ENCODE measurements at regions not wholly inside any gene's neighbourhood (a gene's known extent, or its start where the extent isn't known, plus 50 kb on each side); places are given as distances from the start of the nearest gene placed in this dataset.
"Not testable (repeated sequence)": the region's sequence is repeated elsewhere in the genome, so short reads cannot be mapped to it uniquely, and the experiment has no call there.

DNA sequence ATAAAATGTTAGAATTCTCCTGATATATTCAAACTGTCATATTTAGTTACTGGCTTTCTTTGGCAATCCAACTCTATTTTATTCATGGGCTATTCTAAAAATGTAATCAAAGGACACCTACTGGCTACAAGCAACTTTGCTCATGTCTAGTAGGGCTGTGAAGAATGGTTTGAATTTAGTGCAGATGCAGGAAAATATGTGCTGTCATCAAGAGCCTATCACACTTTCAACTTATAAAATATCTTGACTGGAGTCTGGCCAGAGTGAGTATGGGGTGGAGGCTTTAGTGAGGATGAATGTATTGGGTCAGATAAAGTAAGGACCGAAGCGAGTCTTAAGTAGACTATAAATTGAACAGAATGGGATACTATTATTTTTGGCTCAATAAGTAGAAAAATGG lies 343.4 kb upstream of the SPRED2 start:
- no peak for DNase-seq

GRCh38 chr2:65767946-65768345 lies 335.5 kb upstream of the SPRED2 start:
- DNase-seq: no peak

- no peak for DNase-seq
These were observed 334.4 kb upstream of the SPRED2 start for GRCh38 chr2:65766768-65767267.

GRCh38 chr2:65765376-65765775 lies 333.0 kb upstream of the SPRED2 start:
- DNase-seq: no peak

DNA sequence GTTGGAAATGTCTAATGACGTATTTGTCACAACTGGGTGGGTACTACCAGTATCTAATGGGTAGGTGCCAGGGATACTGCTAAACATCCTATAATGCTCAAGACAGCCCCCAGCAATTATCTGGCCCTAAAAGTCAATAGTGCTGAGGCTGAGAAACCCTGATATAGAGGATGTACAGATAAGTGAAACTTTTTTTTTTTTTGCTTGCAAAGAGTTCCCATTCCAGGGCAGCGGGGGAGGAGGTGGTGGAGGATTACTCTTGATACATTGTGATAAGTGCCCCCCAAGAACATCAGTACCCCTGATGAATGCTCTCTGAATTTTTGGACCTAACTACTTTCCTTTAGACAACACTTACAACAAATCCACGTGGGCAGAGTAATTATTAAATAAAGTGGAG lies 329.7 kb upstream of the SPRED2 start:
- no peak for DNase-seq

GRCh38 chr2:65754219-65754618 lies 321.8 kb upstream of the SPRED2 start:
- no peak for DNase-seq

DNA sequence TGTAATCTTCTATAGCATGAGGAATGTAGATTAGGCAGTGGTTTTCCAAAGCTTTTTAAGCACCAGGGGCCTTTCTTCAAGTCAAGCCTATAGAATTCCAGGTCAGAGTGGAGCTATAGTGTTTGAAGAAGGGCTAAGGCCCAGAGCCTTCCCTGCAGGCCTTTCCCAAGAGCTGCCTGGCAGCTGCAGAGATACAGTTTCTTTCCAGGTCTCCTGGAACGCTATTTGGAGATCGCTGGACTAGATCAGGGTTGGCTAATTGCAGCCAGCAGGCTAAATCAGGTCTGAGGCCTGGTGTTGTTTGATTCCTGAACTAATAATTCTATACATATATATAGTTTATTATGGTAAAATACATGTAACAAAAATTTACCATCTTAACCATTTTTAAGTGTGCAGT lies 319.0 kb upstream of the SPRED2 start:
- DNase-seq: no peak

- no peak for DNase-seq
These were observed 317.1 kb upstream of the SPRED2 start for GRCh38 chr2:65749545-65749944.

- not testable (repeated sequence) for DNase-seq
These were observed 315.5 kb upstream of the SPRED2 start for GRCh38 chr2:65747875-65748274.

DNA sequence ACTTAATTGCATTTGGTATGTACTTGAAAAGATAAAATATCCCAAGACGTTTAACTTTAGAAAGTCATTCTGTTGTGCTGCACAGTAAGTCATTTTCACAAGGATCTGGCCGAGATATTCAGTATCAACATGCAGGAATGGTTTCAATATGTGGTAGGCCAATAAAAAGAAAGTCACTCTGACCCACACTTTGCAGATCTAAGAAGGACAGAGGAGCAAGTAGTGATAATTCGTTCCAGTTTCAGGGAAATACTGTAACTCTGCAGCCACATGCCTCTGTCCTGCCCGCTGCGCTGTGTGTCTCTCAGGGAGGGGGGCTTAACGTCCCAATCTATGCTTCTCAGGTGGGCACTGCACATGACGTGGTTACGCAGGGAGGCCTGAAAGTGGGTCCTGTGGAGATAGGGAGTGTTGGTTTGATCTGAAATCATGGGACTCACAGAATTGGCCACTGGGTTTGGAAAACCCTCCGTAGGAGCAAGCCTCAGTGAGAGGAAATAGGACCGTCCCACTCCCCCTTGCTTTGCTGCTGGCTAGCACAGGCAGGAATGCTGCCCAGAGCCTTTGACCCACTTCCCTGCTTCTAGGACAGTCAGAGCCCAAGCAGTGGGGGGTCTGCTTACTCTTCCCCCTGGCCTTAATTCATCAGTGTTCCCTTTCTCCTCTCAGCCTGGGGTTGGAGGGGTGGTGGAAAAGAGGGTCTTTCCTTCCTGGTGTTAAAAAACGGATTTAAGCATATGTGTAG lies 314.7 kb upstream of the SPRED2 start:
- no peak for DNase-seq

- no peak for DNase-seq
These were observed 312.2 kb upstream of the SPRED2 start for GRCh38 chr2:65744477-65745200.

DNA sequence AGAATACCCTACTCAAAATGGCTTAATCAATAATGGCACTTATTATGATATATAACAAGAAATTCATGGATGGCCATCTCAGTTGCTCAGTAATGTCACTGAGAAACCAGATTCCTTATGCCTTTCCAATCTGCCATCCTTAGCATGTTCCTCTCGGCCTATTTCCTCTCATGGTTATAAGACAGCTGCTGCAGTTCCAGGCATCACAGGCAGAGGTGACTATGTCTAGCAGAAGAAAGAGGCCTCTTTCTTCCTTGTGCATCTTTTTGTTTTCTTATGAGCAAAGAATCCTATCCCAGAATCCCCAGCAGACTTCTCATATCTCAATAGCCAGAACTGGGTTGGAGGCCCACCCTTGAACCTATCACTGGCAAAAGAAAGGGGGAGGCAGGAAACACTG lies 310.6 kb upstream of the SPRED2 start:
- DNase-seq: no peak

- no peak for DNase-seq
These were observed 307.5 kb upstream of the SPRED2 start for GRCh38 chr2:65739927-65740326.

DNA sequence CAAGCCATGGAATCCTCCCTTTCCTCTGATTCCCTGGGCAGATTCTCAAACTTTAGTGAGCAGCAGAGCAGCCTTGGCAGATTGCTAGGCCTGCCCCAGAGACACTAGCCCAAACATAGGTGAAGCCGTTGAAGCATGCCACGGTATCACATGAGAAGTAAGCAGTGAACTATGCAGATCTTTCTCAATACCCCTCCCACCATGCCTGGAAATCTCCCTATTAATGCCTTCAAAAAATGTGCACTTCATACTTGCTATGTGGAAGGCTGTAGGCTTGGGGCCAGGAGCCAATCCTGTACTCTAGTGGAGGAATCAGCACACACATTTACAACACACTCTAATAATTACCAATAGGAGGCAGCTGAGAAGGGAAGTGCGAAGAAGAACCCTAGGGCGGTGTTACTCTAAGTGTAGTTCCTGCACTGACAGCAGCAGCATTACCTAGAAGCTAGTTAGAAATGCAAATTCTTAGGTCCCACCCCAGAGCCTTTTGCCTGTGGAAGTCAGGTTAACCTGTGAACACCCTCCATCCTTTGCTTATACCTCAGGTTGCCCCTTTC lies 305.1 kb upstream of the SPRED2 start:
- DNase-seq: no peak

DNA sequence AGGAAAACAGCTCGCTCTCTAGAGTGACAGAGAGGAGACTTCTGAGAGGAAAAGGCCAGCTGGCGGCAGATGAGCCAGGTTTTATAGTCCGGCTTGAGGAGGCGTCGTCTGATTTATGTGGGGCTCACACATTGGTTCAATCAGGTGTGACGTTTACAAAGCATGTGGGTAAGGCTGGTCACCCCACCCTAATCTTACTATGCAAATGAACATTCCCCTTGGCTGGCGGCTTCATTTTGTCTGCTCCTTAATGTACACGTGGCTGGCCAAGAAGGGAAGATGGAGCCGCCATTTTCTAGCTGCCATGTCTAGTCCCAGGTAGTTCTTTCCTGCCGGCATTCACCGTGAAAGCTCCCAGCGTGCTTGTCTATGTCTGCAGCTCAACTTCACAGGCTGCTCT lies 299.1 kb upstream of the SPRED2 start:
- DNase-seq: no peak

GRCh38 chr2:65730186-65730585 lies 297.8 kb upstream of the SPRED2 start:
- no peak for DNase-seq

DNA sequence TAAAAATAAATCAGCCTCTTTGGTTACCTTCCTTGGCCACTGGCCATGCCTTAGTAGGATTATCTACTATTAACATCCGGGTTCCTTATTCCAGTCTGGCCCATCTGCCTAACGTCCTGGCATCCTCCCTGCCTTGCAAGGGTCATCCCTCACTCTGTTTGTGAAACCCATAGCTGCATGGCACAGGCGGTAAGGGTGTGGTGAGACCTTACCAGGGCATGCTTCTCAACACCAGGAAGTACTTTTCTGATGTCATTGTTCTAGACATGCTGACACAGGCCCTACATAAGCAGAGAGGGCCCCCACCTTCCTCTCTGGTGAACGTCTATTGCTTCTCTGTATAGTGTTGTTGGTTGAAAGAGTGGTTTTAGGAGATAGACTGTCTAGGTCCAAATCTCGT lies 296.8 kb upstream of the SPRED2 start:
- DNase-seq: no peak

- no peak for DNase-seq
These were observed 296.2 kb upstream of the SPRED2 start for GRCh38 chr2:65728477-65729180.

GRCh38 chr2:65727816-65728215 lies 295.4 kb upstream of the SPRED2 start:
- no peak for DNase-seq

DNA sequence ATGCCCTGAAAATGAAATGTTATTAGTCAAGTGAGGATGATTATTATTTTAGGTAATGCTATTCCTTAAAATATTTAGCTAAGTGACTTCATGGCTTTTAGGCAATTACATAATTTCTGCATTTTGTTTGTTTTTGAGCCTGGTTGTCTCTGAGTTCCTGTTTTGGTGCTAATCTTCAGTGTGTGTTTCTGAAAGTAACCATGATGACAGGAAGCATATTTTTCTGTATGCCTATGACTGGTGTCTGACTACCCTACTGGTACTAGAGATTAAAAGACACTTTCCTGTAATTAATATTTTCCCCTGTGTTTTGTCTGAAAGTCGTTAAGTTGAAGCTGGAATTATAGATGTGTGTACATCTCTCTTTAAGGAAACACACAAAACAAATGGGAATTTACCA lies 295.0 kb upstream of the SPRED2 start:
- no peak for DNase-seq

DNA sequence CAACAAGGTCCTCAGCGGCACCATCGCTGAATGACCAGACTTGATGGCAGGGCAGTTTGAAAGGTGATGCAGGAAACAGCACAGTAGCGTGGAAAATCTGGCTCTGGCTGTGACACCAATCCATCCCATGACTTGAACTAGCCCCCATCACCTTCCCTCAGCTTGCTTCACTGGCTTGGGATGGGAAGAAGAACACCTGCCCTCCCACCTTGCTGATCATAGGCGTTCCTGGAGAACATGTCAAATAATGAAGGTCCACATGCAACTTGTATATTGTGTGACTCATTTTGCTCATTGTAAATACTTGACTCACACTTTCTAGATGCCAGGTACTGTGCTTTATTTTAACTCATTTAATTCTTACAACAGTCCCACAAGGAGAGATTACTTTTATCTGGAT lies 292.4 kb upstream of the SPRED2 start:
- DNase-seq: no peak

GRCh38 chr2:65724336-65724735 lies 291.9 kb upstream of the SPRED2 start:
- no peak for DNase-seq

- no peak for DNase-seq
These were observed 289.8 kb upstream of the SPRED2 start for GRCh38 chr2:65722028-65722778.

All from stimulated activated CD8-positive, alpha-beta memory T cell treated with anti-CD3 and anti-CD28 coated beads, Interleukin-4, amount 100 ng/mL, for 48 hours (primary cell).